GM12878 (cell line): ENCODE measurements at regions not wholly inside any gene's neighbourhood (a gene's known extent, or its start where the extent isn't known, plus 50 kb on each side); places are given as distances from the start of the nearest gene placed in this dataset.

Experiments
- ATAC-seq: fragments of 200-7000 bp; cut with Tn5 transposase; 3 replicates; pipeline ENCODE4 v1.9.1; 2020; ENCODE audit warnings: mild to moderate bottlenecking, moderate library complexity
- BruUV-seq: library from RNA; stranded (reverse); fragments of 400-500 nt; replicated peaks from 2 replicates; lab custom pipeline; 2021; lab: Mats Ljungman, UMichigan
- CTCF ChIA-PET: fragments of 300-600 bp; sonication (Branson Sonifier 250); formaldehyde crosslinking; extraction: SDS; loops from one replicate; lab custom pipeline; 2021; ENCODE audit warnings: inconsistent platforms; lab: Yijun Ruan, JAX
- POLR2A ChIA-PET: fragments of 350-600 bp; formaldehyde crosslinking; extraction: SDS; loops from one replicate; lab custom pipeline; 2021; ENCODE audit warnings: inconsistent platforms; lab: Charles Lee
- RAD21 ChIA-PET: fragments of 300-600 bp; sonication (Branson Sonifier 250); formaldehyde crosslinking; loops from one replicate; lab custom pipeline; 2023; ENCODE audit warnings: antibody characterized with exemption; ENCODE audit not compliant: unreplicated experiment; lab: Charles Lee
- SMC1A ChIA-PET: fragments of 300-600 bp; sonication (Branson Sonifier 250); formaldehyde crosslinking; loops from one replicate; lab custom pipeline; 2023; ENCODE audit not compliant: unreplicated experiment, uncharacterized antibody; lab: Charles Lee
- DNase-seq: peaks from one replicate; pipeline ENCODE4 v3.0.0-alpha.2; 2011; ENCODE audit warnings: low read depth, low spot score
- FAIRE-seq: peaks from 3 replicates; lab custom pipeline; 2011; peaks lifted over from hg19 to GRCh38; lab: Jason Lieb, UNC
- H2AFZ ChIP-seq: 2 replicates; pipeline ENCODE4 v1.6.0; 2011; ENCODE audit warnings: low read depth, low read length, control low read depth; ENCODE audit not compliant: control insufficient read depth
- H3K27ac ChIP-seq: 2 replicates; pipeline ENCODE4 v1.5.1; 2011; ENCODE audit warnings: control low read depth; ENCODE audit not compliant: control insufficient read depth, insufficient read depth
- H3K27me3 ChIP-seq, 2 experiments: replicated peaks in 1 of 2; 2 replicates each; pipeline versions ENCODE4 v1.6.0 to v1.6.1; 2011; ENCODE audit warnings: low read length in 1 of 2; ENCODE audit not compliant: control insufficient read depth in 2 of 2, insufficient read depth in 2 of 2
- H3K36me3 ChIP-seq, 2 experiments: 2 replicates each; pipeline ENCODE4 v1.5.1; 2011; ENCODE audit warnings: low read length in 1 of 2; ENCODE audit not compliant: control insufficient read depth in 2 of 2, insufficient read depth in 2 of 2
- H3K4me1 ChIP-seq: 2 replicates; pipeline ENCODE4 v1.6.1; 2011; ENCODE audit warnings: mild to moderate bottlenecking, low read length, moderate library complexity, mixed read lengths; ENCODE audit not compliant: control insufficient read depth, insufficient read depth
- H3K4me2 ChIP-seq: 2 replicates; pipeline ENCODE4 v1.6.0; 2011; ENCODE audit warnings: control low read depth; ENCODE audit not compliant: control insufficient read depth, insufficient read depth
- H3K4me3 ChIP-seq: fragments of 200-600 bp; sonication (generic); 2 replicates; pipeline ENCODE4 v1.5.1; 2016
- H3K79me2 ChIP-seq: 2 replicates; pipeline ENCODE4 v1.6.0; 2011; ENCODE audit warnings: low read length; ENCODE audit not compliant: control insufficient read depth, insufficient read depth
- H3K9ac ChIP-seq: 2 replicates; pipeline ENCODE4 v1.8.0; 2011; ENCODE audit warnings: low read length, control low read depth, mixed read lengths; ENCODE audit not compliant: control insufficient read depth, insufficient read depth
- H3K9me3 ChIP-seq: replicated peaks from 3 replicates; pipeline ENCODE4 v1.5.1; 2011; ENCODE audit warnings: mild to moderate bottlenecking, low read length; ENCODE audit not compliant: control insufficient read depth, insufficient read depth
- H4K20me1 ChIP-seq: 2 replicates; pipeline ENCODE4 v1.6.0; 2011; ENCODE audit not compliant: control insufficient read depth, insufficient read depth
- BCL3 ChIP-seq: IDR thresholded peaks from 2 replicates; pipeline ENCODE4 v1.6.1; 2011; ENCODE audit warnings: borderline replicate concordance, low read depth, mild to moderate bottlenecking, moderate library complexity, low read length; ENCODE audit not compliant: insufficient read depth, poor library complexity, severe bottlenecking
- CBFB ChIP-seq: IDR thresholded peaks from 2 replicates; pipeline ENCODE4 v1.6.1; 2016; ENCODE audit warnings: antibody characterized with exemption, low read depth
- CREB1 ChIP-seq: IDR thresholded peaks from 2 replicates; pipeline ENCODE4 v1.6.1; 2012; ENCODE audit warnings: low read depth, mild to moderate bottlenecking, inconsistent platforms
- JUND ChIP-seq: IDR thresholded peaks from 2 replicates; pipeline ENCODE4 v1.6.1; 2012; ENCODE audit warnings: low read depth, mild to moderate bottlenecking, low read length, improper control_type of control experiment, moderate library complexity
- NFYA ChIP-seq: IDR thresholded peaks from 2 replicates; pipeline ENCODE4 v1.6.1; 2011; ENCODE audit warnings: low read depth, mild to moderate bottlenecking, low read length, improper control_type of control experiment, borderline replicate concordance
- STAT1 ChIP-seq: fragments of 450-650 bp; conservative IDR thresholded peaks from 2 replicates; pipeline ENCODE4 v1.6.1; 2014; ENCODE audit warnings: antibody characterized with exemption, mild to moderate bottlenecking
- SUPT20H ChIP-seq: IDR thresholded peaks from 2 replicates; pipeline ENCODE4 v1.6.1; 2011; ENCODE audit warnings: low read depth, mild to moderate bottlenecking, low read length, moderate library complexity, borderline replicate concordance; ENCODE audit not compliant: control insufficient read depth
- SUZ12 ChIP-seq: fragments of 200-600 bp; sonication (generic); IDR thresholded peaks from one replicate; pipeline ENCODE4 v1.6.1; 2018; ENCODE audit warnings: antibody characterized with exemption, mild to moderate bottlenecking; ENCODE audit not compliant: unreplicated experiment
- USF1 ChIP-seq: IDR thresholded peaks from 2 replicates; pipeline ENCODE4 v1.6.1; 2011; ENCODE audit warnings: borderline replicate concordance, low read depth, mild to moderate bottlenecking, moderate library complexity, mixed read lengths, low read length; ENCODE audit not compliant: insufficient read depth; ENCODE audit errors: extremely low read length
- ZBTB40 ChIP-seq: fragments of 450-650 bp; IDR thresholded peaks from 2 replicates; pipeline ENCODE4 v1.6.1; 2016; ENCODE audit warnings: mild to moderate bottlenecking, moderate library complexity, borderline replicate concordance
- WGBS: methylation state at CpG from one replicate; pipeline ENCODE4 v1.1.6; 2016; ENCODE audit warnings: low lambda C conversion rate; ENCODE audit not compliant: insufficient replicate concordance, insufficient coverage; ENCODE audit errors: missing lambda C conversion rate; 5-methylcytosine and 5-hydroxymethylcytosine counted together
- in situ Hi-C: fragments of 300-500 bp; cut with MboI; formaldehyde crosslinking; loops from 9 replicates; pipeline ENCODE4 v1.14.3; 2018; ENCODE audit warnings: mixed read lengths
- intact Hi-C: fragments of 100-400 bp; cut with micrococcal nuclease; formaldehyde crosslinking; loops from one replicate; pipeline ENCODE4 v1.14.2; 2022; ENCODE audit not compliant: unreplicated experiment

GRCh38 chr2:180474716-180475115 lies 467.6 kb upstream of the CWC22 start:
- no peak overlapping the region for H3K4me2 ChIP-seq
- no peaks in the 10 kb centered on the region; a peak in 1 of 4 replicates for H3K27me3 ChIP-seq
- CTCF ChIA-PET: interaction anchor here (1.1 kb wide), 1 partner anchor 20 kb away, joined by 3 read pairs; no protein-coding TSS in a partner anchor
- no peaks in the 10 kb centered on the region for H4K20me1 ChIP-seq
- TF ChIP-seq BCL3 (no peak), JUND (no peak)
- H3K4me3 ChIP-seq: no peak overlapping the region
- no peak for ATAC-seq
- in situ Hi-C loops: no loop called here
- intact Hi-C loops: no loop called here
- RAD21 ChIA-PET: no interaction called here
- no peak overlapping the region for H3K9ac ChIP-seq
- SMC1A ChIA-PET: interaction anchor here (0.6 kb wide), 1 partner anchor 229 kb away, joined by 3 read pairs; no protein-coding TSS in a partner anchor
- no peaks in the 10 kb centered on the region for H3K79me2 ChIP-seq
- H3K36me3 ChIP-seq: no peaks in the 10 kb centered on the region
- POLR2A ChIA-PET: no interaction called here
- no peaks in the 10 kb centered on the region for H3K4me1 ChIP-seq
- H3K27ac ChIP-seq: no peak overlapping the region
- H2AFZ ChIP-seq: no peak overlapping the region
- FAIRE-seq: no peak
- H3K9me3 ChIP-seq: no peaks in the 10 kb centered on the region
- DNase-seq: no peak
- BruUV-seq: no TSS peak

GRCh38 chr2:180473456-180473855 lies 466.4 kb upstream of the CWC22 start:
- no peaks in the 10 kb centered on the region for H3K9me3 ChIP-seq
- intact Hi-C loops (no loop called here), in situ Hi-C loops (no loop called here)
- SMC1A ChIA-PET: interaction anchor here (1.3 kb wide), 1 partner anchor 349 kb away, joined by 3 read pairs; no protein-coding TSS in a partner anchor
- ATAC-seq (no peak), DNase-seq (no peak), FAIRE-seq (no peak)
- no peaks in the 10 kb centered on the region; a peak in 1 of 4 replicates for H3K27me3 ChIP-seq
- H3K79me2 ChIP-seq: no peaks in the 10 kb centered on the region
- no peaks in the 10 kb centered on the region for H4K20me1 ChIP-seq
- no peaks in the 10 kb centered on the region for H3K4me1 ChIP-seq
- no peak overlapping the region for H3K9ac ChIP-seq
- no peak overlapping the region for H3K4me3 ChIP-seq
- no peak overlapping the region for H2AFZ ChIP-seq
- BruUV-seq: no TSS peak
- no peak overlapping the region for H3K4me2 ChIP-seq
- no peaks in the 10 kb centered on the region for H3K36me3 ChIP-seq
- RAD21 ChIA-PET: no interaction called here
- WGBS: 0% methylated on average over 1 of the region's 1 CpG
- no peak overlapping the region for H3K27ac ChIP-seq
- CTCF ChIA-PET: interaction anchor here (0.8 to 1.1 kb wide), 3 partner anchors 9 to 84 kb away, joined by 3 to 4 read pairs (median 3); no protein-coding TSS in a partner anchor
- POLR2A ChIA-PET: interaction anchor here (0.7 kb wide), 1 partner anchor 26 kb away, joined by 3 read pairs; no protein-coding TSS in a partner anchor
- no peak for TF ChIP-seq ZBTB40
- TF ChIP-seq SUZ12: no peak
- no peak for TF ChIP-seq CBFB
- TF ChIP-seq STAT1: no peak
- no peak for TF ChIP-seq CREB1
- TF ChIP-seq SUPT20H: no peak
- no peak for TF ChIP-seq USF1
- no peak for TF ChIP-seq NFYA
